ENCODE measurements at regions not wholly inside any gene's neighbourhood (a gene's known extent, or its start where the extent isn't known, plus 50 kb on each side); places are given as distances from the start of the nearest gene placed in this dataset.
"Not testable (repeated sequence)": the region's sequence is repeated elsewhere in the genome, so short reads cannot be mapped to it uniquely, and the experiment has no call there.

- WGBS, 3 donors, result 57 to 80% (median 75%) methylated on average over 1 of the region's 1 CpG
- Histone ChIP-seq H3K27me3 (ENCODE audit: control insufficient read depth in 3 of 3, insufficient read depth in 3 of 3, low read length in 3 of 3) (no peaks in the 10 kb centered on the region), H3K27ac (ENCODE audit: low read depth in 1 of 3, low read length in 2 of 3) (no peak overlapping the region), H3K36me3 (ENCODE audit: control insufficient read depth in 3 of 3, insufficient read depth in 2 of 3, low read depth in 1 of 3, low read length in 3 of 3) (no peaks in the 10 kb centered on the region), H3K9me3 (ENCODE audit: control insufficient read depth in 2 of 2, insufficient read depth in 1 of 2, low read depth in 1 of 2, low read length in 1 of 2) (no peaks in the 10 kb centered on the region), H3K4me3 (ENCODE audit: low read depth in 1 of 3, low read length in 3 of 3) (no peak overlapping the region), H3K4me1 (ENCODE audit: control insufficient read depth in 3 of 3, insufficient read depth in 2 of 3, low read depth in 1 of 3, low read length in 2 of 3) (no peaks in the 10 kb centered on the region)
- FAIRE-seq (no peak), DNase-seq (no peak)
These were observed 79.5 kb upstream of the GPR141 start for GRCh38 chr7:37604078-37604477.

DNA sequence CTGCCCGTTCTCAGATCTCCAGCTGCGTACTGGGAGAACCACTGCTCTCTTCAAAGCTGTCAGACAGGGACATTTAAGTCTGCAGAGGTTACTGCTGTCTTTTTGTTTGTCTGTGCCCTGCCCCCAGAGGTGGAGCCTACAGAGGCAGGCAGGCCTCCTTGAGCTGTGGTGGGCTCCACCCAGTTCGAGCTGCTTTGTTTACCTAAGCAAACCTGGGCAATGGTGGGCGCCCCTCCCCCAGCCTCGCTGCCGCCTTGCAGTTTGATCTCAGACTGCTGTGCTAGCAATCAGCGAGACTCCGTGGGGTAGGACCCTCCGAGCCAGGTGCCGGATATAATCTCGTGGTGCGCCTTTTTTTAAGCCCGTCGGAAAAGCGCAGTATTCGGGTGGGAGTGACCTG is 66.2 kb upstream of the GPR141 start:
- H3K27ac ChIP-seq (ENCODE audit: low read depth in 1 of 3, low read length in 2 of 3); H3K4me1 ChIP-seq (ENCODE audit: control insufficient read depth in 3 of 3, insufficient read depth in 2 of 3, low read depth in 1 of 3, low read length in 2 of 3); H3K9me3 ChIP-seq (ENCODE audit: control insufficient read depth in 2 of 2, insufficient read depth in 1 of 2, low read depth in 1 of 2, low read length in 1 of 2); DNase-seq; FAIRE-seq; H3K27me3 ChIP-seq (ENCODE audit: control insufficient read depth in 3 of 3, insufficient read depth in 3 of 3, low read length in 3 of 3); H3K36me3 ChIP-seq (ENCODE audit: control insufficient read depth in 3 of 3, insufficient read depth in 2 of 3, low read depth in 1 of 3, low read length in 3 of 3); H3K4me3 ChIP-seq (ENCODE audit: low read depth in 1 of 3, low read length in 3 of 3): not testable (repeated sequence)
- 84 to 91% (median 86%) methylated on average over 10 to 14 of the region's 16 CpGs for WGBS, 3 donors

- Histone ChIP-seq H3K9me3 (ENCODE audit: control insufficient read depth in 2 of 2, insufficient read depth in 1 of 2, low read depth in 1 of 2, low read length in 1 of 2) (peaks cover 0 to 10% of the 10 kb centered on the region in 2 donors), H3K36me3 (ENCODE audit: control insufficient read depth in 3 of 3, insufficient read depth in 2 of 3, low read depth in 1 of 3, low read length in 3 of 3) (no peaks in the 10 kb centered on the region), H3K27ac (ENCODE audit: low read depth in 1 of 3, low read length in 2 of 3) (no peak overlapping the region), H3K4me3 (ENCODE audit: low read depth in 1 of 3, low read length in 3 of 3) (no peak overlapping the region), H3K27me3 (ENCODE audit: control insufficient read depth in 3 of 3, insufficient read depth in 3 of 3, low read length in 3 of 3) (no peaks in the 10 kb centered on the region), H3K4me1 (ENCODE audit: control insufficient read depth in 3 of 3, insufficient read depth in 2 of 3, low read depth in 1 of 3, low read length in 2 of 3) (no peaks in the 10 kb centered on the region)
- no peak for DNase-seq
- WGBS, 3 donors, result 14 to 48% (median 29%) methylated on average over 1 of the region's 1 CpG
- FAIRE-seq, result no peak
These were observed 50.5 kb upstream of the GPR141 start for GRCh38 chr7:37633048-37633447.

Measured in small intestine (tissue), 7 donors.